Epithelial cell of esophagus (primary cell): ENCODE measurements at regions not wholly inside any gene's neighbourhood (a gene's known extent, or its start where the extent isn't known, plus 50 kb on each side); places are given as distances from the start of the nearest gene placed in this dataset.

Experiments used
- DNase-seq: peaks from one replicate; pipeline ENCODE4 v3.0.0; 2010; ENCODE audit warnings: low read depth
- H3K4me3 ChIP-seq: 2 replicates; pipeline ENCODE4 v1.5.1; 2011; ENCODE audit warnings: mild to moderate bottlenecking, low read length, control low read depth
- TF ChIP-seq, protein P1 (sequence below): IDR thresholded peaks from 2 replicates; pipeline ENCODE4 v1.5.1; 2011; ENCODE audit warnings: low read depth, mild to moderate bottlenecking, low read length, control low read depth, inconsistent platforms; ENCODE audit not compliant: insufficient read depth; ENCODE audit errors: missing control alignments

DNA sequence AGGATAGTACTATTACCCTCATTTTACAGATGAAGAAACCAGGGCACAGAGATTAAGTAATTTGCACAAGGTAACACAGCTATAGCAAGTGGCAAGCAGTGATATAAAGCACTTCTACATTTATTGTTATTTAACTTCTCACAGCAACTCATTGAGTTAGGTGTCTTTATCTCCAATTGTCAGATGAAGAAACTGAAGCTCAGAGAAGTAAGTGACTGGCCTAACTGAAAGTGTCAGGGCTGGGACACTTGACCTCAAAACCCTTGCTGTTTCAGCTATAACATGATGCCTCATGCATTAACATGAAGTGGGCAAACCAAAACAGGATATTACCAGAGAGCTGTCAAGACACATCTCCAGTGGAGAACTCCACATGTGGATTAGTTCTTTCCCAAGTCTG is 65.8 kb upstream of the LEKR1 start:
- no peak overlapping the region for H3K4me3 ChIP-seq
- DNase-seq, result peak; percentile 87
- TF ChIP-seq, protein P1, sequence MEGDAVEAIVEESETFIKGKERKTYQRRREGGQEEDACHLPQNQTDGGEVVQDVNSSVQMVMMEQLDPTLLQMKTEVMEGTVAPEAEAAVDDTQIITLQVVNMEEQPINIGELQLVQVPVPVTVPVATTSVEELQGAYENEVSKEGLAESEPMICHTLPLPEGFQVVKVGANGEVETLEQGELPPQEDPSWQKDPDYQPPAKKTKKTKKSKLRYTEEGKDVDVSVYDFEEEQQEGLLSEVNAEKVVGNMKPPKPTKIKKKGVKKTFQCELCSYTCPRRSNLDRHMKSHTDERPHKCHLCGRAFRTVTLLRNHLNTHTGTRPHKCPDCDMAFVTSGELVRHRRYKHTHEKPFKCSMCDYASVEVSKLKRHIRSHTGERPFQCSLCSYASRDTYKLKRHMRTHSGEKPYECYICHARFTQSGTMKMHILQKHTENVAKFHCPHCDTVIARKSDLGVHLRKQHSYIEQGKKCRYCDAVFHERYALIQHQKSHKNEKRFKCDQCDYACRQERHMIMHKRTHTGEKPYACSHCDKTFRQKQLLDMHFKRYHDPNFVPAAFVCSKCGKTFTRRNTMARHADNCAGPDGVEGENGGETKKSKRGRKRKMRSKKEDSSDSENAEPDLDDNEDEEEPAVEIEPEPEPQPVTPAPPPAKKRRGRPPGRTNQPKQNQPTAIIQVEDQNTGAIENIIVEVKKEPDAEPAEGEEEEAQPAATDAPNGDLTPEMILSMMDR, result no peak

DNA sequence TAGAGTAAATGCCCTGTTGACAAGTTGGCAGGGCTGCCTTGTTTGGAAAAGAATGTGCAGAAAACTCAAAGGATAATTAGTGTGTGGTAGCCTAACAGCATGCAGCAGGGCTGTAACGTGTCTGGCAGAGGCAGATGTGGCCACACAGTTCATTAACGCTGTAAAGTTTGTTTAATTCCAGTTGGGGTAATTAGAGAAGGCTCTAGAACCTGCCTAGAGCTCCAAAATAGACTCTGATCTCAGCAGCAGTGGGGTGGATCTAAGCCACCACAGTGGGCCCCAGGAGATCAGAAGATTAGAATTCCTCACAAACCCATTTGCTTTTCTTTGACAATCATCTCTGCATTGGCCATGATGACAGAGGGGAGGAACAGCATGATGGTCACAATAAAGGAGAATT is 65.1 kb upstream of the LEKR1 start:
- no peak for DNase-seq

DNA sequence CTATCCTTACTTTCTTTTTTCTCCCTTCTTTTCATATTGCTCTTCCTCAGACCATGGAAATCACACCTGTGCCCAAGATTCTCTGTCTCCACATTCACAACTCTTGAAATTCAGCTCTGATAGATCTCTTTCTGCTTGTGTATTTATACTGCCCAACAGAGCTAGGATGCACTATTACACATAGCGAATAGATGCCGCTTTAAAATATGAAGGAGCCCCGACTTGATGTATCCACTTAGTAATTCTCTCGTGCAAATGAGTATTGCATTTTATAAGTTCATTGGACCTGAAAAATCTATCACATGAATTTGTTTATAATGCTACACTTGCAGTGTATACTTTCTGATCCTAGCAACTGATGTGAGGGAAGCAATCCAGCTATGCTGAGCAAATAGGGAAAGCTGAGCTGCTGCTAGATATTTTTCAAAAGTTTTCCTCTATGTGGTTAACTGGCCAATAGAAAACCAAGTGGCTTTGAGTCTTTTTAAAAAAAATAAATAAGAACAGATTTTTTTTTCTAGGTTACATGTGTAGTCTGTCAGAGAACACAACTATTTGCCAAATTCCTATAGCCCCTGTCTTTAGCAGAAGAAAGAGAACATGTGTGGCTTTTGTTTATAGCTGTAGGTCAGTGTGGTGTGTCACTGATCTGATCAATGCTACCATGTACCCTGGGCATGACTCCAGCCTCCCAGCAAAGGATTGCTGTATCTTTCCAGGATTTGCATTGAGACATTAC is 64.3 kb upstream of the LEKR1 start:
- no peak overlapping the region for H3K4me3 ChIP-seq
- DNase-seq, result no peak
- TF ChIP-seq, protein P1, result no peak

More for the DNA sequence above, 65.1 kb upstream of the LEKR1 start:
- H3K4me3 ChIP-seq, result no peak overlapping the region
- TF ChIP-seq, protein P1, result no peak

GRCh38 chr3:156762631-156763185 is 63.4 kb upstream of the LEKR1 start:
- TF ChIP-seq, protein P1, result no peak
- peak; percentile 41 for DNase-seq
- no peak overlapping the region for H3K4me3 ChIP-seq

DNA sequence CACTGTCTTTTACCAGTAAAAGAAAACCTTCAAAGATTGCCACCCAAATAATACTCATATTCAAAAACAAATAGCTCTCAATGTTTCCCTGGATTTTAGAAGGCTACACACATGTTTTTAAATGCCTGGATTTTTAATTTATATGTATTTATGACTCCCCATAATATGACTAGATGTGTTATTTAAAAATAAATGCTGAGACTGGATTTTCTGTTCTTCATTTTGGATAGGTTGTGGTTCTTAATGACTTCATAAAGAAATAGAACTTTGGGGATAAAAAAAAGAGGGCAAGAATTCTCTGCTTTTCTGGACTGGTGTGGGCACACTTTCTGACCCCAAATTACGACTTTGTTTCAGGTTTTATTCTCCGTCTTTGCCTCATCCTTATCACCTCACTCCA is 62.8 kb upstream of the LEKR1 start:
- no peak overlapping the region for H3K4me3 ChIP-seq
- TF ChIP-seq, protein P1, result no peak
- no peak for DNase-seq

- no peak overlapping the region for H3K4me3 ChIP-seq
- no peak for DNase-seq
- TF ChIP-seq, protein P1, result no peak
Observed at GRCh38 chr3:156763931-156764720, 62.0 kb upstream of the LEKR1 start.
